Fibroblast of skin of right quadriceps (primary cell): ENCODE measurements at regions not wholly inside any gene's neighbourhood (a gene's known extent, or its start where the extent isn't known, plus 50 kb on each side); places are given as distances from the start of the nearest gene placed in this dataset.
A peak's percentile ranks its signal among the peaks of the same experiment; 100 is the strongest.
"Not testable (repeated sequence)": the region's sequence is repeated elsewhere in the genome, so short reads cannot be mapped to it uniquely, and the experiment has no call there.

Source experiments
- DNase-seq: peaks from one replicate; pipeline ENCODE4 v3.0.0-alpha.2; 2013

- peak; percentile 34 for DNase-seq
Observed at GRCh38 chr1:234836776-234837357, 226.9 kb upstream of the IRF2BP2 start.

- no peak for DNase-seq
Observed at GRCh38 chr1:234836045-234836681, 226.2 kb upstream of the IRF2BP2 start.

GRCh38 chr1:234835239-234835638, 225.3 kb upstream of the IRF2BP2 start:
- DNase-seq: no peak

GRCh38 chr1:234833646-234834045, 223.7 kb upstream of the IRF2BP2 start:
- no peak for DNase-seq

GRCh38 chr1:234833118-234833517, 223.1 kb upstream of the IRF2BP2 start:
- no peak for DNase-seq

- DNase-seq: no peak
Observed at GRCh38 chr1:234827656-234828055, 217.7 kb upstream of the IRF2BP2 start.

- no peak for DNase-seq
Observed at GRCh38 chr1:234827181-234827580, 217.2 kb upstream of the IRF2BP2 start.

GRCh38 chr1:234826352-234826751, 216.4 kb upstream of the IRF2BP2 start:
- DNase-seq: no peak

GRCh38 chr1:234825498-234826165, 215.7 kb upstream of the IRF2BP2 start:
- no peak for DNase-seq

GRCh38 chr1:234824836-234825235, 214.9 kb upstream of the IRF2BP2 start:
- not testable (repeated sequence) for DNase-seq

- DNase-seq: no peak
Observed at GRCh38 chr1:234823191-234824176, 213.5 kb upstream of the IRF2BP2 start.

- DNase-seq: no peak
Observed at GRCh38 chr1:234821840-234822239, 211.9 kb upstream of the IRF2BP2 start.

- no peak for DNase-seq
Observed at GRCh38 chr1:234820597-234820996, 210.6 kb upstream of the IRF2BP2 start.

GRCh38 chr1:234819845-234820244, 209.9 kb upstream of the IRF2BP2 start:
- DNase-seq: not testable (repeated sequence)

- DNase-seq: not testable (repeated sequence)
Observed at GRCh38 chr1:234818040-234818387, 208.0 kb upstream of the IRF2BP2 start.

- peak; percentile 13 for DNase-seq
Observed at GRCh38 chr1:234817313-234818039, 207.5 kb upstream of the IRF2BP2 start.

- not testable (repeated sequence) for DNase-seq
Observed at GRCh38 chr1:234816864-234817263, 206.9 kb upstream of the IRF2BP2 start.

GRCh38 chr1:234816186-234816851, 206.3 kb upstream of the IRF2BP2 start:
- DNase-seq: not testable (repeated sequence)

GRCh38 chr1:234815295-234815815, 205.4 kb upstream of the IRF2BP2 start:
- DNase-seq: not testable (repeated sequence)

- DNase-seq: not testable (repeated sequence)
Observed at GRCh38 chr1:234814235-234814634, 204.3 kb upstream of the IRF2BP2 start.

GRCh38 chr1:234811824-234812223, 201.8 kb upstream of the IRF2BP2 start:
- DNase-seq: peak; percentile 92
